ENCODE measurements at regions not wholly inside any gene's neighbourhood (a gene's known extent, or its start where the extent isn't known, plus 50 kb on each side); places are given as distances from the start of the nearest gene placed in this dataset.

- TF ChIP-seq AR (CRISPR knock-in tag; IDR thresholded peaks at IDR 0.05) (no peak), ATF1 (CRISPR knock-in tag; IDR thresholded peaks at IDR 0.05) (no peak), GTF2I (CRISPR knock-in tag; conservative IDR thresholded peaks at IDR 0.05) (no peak), E2F5 (CRISPR knock-in tag; IDR thresholded peaks at IDR 0.05) (no peak), GRHL2 (CRISPR knock-in tag; IDR thresholded peaks at IDR 0.05; ENCODE audit: insufficient replicate concordance, severe bottlenecking) (no peak), ZBTB21 (CRISPR knock-in tag; IDR thresholded peaks at IDR 0.05; ENCODE audit: borderline replicate concordance) (no peak), HMGXB4 (CRISPR knock-in tag; IDR thresholded peaks at IDR 0.05) (no peak), CREM (CRISPR knock-in tag; IDR thresholded peaks at IDR 0.05) (no peak)
Measured at GRCh38 chr5:174982485-174982884, 258.1 kb downstream of the MSX2 start (continued).

GRCh38 chr5:174981416-174981815 is 257.0 kb downstream of the MSX2 start:
- no peak for ATAC-seq
- TF ChIP-seq E2F1 (CRISPR knock-in tag; IDR thresholded peaks at IDR 0.05) (no peak), STAT6 (CRISPR knock-in tag; conservative IDR thresholded peaks at IDR 0.05; ENCODE audit: low read depth) (no peak), CTCF (IDR thresholded peaks at IDR 0.05) (no peak), MLX (CRISPR knock-in tag; IDR thresholded peaks at IDR 0.05) (no peak), FOXP4 (CRISPR knock-in tag; IDR thresholded peaks at IDR 0.05) (no peak)
- CTCF ChIA-PET: no interaction called here
- H3K36me3 Mint-ChIP-seq: no peaks in the 10 kb centered on the region
- POLR2A ChIA-PET: no interaction called here
- 0 out of 2 replicates have a peak, but pooled peaks cover 4% of the 10 kb centered on the region for H3K9me3 Mint-ChIP-seq
- H3K27ac Mint-ChIP-seq: no peak overlapping the region
- H3K4me1 Mint-ChIP-seq: peaks cover 12% of the 10 kb centered on the region
- H3K27me3 Mint-ChIP-seq (ENCODE audit: low read depth): no peaks in the 10 kb centered on the region
- H3K4me3 Mint-ChIP-seq: no peak overlapping the region
- no peak for DNase-seq (ENCODE audit: low spot score)

Measured in WTC11 (cell line).